HG02588 (cell line): ENCODE measurements at regions not wholly inside any gene's neighbourhood (a gene's known extent, or its start where the extent isn't known, plus 50 kb on each side); places are given as distances from the start of the nearest gene placed in this dataset.

Experiments
- ATAC-seq: cut with Tn5 transposase; IDR thresholded peaks from one replicate; pipeline ENCODE4 v1.9.1; 2021; ENCODE audit warnings: mild to moderate bottlenecking, moderate library complexity; ENCODE audit not compliant: unreplicated experiment

GRCh38 chr3:59116233-59116537 lies 66.4 kb upstream of the CFAP20DC start:
- ATAC-seq, result no peak

DNA sequence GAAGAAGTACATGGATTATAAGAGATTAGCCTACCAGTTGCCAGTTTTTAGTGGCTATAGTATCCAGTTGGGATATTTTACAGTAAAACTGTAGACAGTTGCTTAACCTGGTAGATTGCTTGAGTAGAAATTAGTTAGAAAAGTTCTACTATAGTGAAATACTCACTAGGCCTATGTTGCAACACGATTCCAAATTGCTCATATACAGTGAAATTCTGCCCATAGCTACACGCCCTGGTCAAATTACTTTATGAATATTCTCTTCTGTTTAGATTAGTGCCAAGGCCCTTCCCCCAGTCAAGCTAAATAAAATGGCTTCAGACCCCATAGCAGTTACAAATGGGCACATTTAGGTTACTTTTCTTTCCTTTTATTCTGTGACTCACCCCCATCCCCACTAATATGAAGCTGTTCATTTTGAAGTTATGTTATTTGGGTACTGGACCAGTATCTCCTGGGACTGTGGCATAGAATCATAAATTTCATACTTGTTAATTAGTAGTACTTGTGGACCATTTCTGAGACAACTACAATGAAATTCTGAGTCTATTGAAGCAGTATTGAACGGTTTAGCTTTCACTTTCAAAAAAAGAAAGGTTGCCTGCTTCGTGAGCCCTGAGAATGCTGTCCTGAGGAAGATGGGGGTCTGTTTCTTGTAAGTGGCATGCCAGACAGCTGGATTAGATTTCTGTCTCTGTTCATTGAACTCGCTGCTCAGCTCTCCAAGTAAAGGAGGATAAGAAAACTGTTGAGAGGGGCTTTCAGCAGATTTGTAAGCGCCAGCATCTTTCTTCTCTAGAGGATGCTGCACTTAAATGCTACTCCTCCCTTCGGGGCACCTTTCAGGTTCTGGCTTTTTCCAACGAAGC lies 65.8 kb upstream of the CFAP20DC start:
- no peak for ATAC-seq

DNA sequence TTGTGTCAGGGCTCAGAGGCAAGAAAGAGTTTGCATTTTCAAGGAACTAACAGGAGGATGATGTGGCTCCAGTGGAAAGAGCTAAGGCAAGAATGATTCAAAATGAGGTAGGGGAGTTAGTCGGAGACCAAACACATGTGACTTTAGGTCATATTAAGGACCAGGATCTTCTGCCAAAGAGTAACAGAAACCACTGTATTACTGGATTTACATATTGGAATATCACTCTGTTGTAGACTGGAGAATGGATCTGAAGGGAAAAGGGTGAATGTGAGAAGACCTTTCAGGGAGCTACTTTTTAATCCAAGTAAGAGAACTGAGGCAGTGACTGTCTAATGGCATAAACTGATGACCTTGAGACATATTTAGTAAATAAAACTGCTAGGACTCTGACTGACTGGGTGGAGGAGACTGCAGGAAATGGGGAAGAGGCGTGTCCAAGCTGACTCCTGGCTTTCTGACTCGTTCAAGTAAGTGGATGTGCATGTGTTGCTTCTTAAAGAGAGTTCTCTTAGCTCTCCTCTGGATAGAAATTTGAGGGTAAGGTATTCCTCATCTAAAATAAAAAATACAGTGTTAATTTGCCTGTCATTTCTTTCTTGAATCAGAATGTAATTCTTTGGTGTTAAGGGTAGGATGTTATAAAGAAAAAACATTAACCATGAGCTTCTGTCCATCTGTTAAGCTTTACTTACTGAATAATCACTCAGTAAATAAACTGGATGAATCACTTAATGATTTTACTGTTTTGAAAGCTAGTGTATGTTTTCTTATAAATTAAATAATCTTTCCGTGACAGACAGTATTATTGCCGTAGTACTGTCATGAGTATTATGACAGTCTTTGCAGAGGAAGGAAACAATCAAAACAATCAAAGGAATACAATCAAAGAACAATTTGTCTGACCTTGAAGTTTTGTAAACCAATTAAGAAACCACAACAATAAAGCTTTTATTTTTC lies 58.3 kb upstream of the CFAP20DC start:
- ATAC-seq, result no peak

DNA sequence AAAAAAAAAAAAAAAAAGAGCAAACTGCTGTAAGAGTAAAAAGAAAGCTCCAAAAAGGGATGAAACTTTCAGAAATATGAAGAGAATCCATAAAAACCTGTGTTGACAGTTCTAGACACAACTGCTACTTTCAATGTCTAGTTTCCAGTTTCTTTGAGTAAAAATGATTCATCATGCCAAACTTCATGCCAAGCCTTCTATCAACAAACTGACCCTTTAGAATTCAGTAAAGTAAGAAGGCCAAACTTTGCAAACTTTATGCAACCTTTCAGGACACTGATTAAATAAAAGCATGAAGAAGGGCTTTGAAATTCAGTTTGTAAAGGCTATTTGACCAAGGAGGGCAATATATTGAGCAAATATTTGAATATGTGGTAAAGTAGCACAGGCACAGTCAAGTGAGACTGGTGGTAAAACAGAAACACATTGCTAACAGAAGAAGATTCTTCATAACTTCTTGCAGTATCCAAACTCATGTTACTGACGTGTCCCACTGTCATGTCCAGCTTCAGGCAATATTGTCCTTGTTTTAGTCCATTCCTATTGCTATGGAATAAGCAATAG lies 56.3 kb upstream of the CFAP20DC start:
- ATAC-seq, result no peak

- ATAC-seq, result no peak
These were observed 53.7 kb upstream of the CFAP20DC start for GRCh38 chr3:59103552-59103951.

DNA sequence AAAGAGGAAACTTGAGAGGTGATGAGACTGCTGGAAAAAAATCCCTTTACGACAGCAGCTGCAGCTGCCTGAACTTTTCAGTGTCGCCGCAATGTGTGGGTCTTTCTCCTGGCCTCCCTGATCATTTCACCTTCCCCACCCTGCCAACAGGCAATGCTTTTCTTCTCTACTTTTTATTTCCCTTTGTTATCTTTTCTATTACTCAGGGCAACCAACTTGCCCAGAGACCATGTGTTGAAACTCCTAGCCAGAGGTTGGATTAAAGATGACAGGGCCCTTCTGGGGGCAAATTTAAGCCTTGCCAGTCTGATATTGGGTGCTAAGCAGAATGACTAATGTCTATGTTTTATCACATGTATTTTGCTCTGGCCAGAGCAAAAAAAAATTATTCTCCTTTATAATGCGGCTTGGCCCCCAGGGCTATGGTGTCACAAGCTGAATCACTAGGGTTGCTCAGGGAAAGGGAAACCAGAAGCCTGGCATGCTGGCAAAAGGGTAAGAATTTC lies 51.5 kb upstream of the CFAP20DC start:
- no peak for ATAC-seq
